GDM1 (cell line): ENCODE measurements at regions not wholly inside any gene's neighbourhood (a gene's known extent, or its start where the extent isn't known, plus 50 kb on each side); places are given as distances from the start of the nearest gene placed in this dataset.

Experiments used
- DNase-seq: peaks from one replicate; lab custom pipeline; 2025; lab: John Stamatoyannopoulos, UW

- no peak for DNase-seq
These were observed 539.4 kb upstream of the ZEB2 start for GRCh38 chr2:145059343-145059742.

GRCh38 chr2:145058457-145058856 is 538.5 kb upstream of the ZEB2 start:
- DNase-seq: no peak

DNA sequence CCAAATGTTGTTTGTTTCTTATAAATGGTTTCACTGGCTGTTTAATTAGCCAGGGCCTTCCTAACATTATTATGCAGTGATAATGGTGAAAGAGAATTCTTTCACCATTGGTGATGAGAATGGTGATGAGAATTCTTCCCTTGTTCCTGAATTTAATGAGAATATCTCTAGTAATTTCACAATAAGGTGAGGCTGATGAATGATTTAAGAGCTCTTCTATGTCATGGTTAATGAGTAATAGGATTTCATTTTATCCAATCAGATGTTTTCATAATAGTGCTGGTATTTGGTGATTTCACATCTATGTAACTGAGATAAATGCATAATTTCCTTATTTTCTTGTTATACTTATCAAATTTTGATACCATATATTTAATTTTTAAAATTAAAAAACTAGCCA is 535.7 kb upstream of the ZEB2 start:
- no peak for DNase-seq

DNA sequence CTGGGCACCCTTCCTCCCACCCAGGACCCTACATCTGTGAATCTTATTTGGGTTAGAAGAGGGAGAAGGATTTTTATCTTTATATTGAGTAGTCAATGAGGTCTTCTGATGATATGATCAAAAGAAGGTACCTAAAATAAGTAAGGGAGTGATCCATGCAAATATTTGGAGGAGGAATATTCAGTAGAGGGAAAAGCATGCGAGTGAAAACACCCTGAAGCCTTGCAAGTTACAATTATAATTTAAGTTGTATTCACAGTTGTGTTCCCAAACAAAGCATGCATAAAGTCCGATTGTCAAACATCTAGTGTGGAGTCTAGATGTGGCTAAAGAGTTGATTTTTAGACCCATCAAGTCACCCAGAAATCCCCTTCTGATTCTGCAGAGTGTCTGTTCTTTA is 530.2 kb upstream of the ZEB2 start:
- DNase-seq: no peak

DNA sequence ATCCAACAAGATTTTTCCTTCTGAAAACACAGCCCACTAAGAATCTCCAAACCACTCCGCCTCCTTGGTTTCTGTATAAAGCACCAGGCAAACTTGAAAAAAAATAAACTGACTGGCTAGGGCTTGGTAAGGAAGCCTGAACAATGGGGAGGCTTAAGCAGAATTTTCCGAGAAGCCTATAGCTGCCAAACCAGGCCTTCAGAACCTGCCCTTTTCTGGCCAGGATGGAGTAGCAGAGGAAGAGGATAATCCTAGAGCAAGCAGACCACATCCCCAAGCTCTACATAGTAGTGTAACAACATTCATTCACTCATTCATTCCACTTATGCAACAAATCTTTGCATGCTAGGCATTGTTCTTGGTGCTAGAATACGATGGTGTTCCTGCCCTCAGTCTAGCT is 529.6 kb upstream of the ZEB2 start:
- no peak for DNase-seq

DNA sequence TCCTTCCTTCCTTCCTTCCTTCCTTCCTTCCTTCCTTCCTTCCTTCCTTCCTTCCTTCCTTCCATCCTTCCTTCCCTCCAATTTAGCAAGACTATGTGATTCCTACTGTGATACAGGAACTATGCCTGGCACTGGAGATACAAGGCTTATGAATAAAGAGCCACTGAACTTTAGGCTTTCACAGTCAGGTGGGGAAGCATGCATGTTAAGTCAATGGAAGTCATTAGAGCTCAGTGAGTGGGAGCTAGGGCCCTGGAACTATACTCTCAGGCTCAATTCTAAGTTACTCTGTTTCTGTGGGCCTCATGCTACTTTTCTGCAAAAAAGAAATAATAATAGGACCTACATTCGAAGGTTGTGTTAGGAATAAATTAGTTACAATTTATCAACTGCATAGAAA is 527.6 kb upstream of the ZEB2 start:
- DNase-seq: no peak

- DNase-seq: no peak
These were observed 524.6 kb upstream of the ZEB2 start for GRCh38 chr2:145044491-145044890.

DNA sequence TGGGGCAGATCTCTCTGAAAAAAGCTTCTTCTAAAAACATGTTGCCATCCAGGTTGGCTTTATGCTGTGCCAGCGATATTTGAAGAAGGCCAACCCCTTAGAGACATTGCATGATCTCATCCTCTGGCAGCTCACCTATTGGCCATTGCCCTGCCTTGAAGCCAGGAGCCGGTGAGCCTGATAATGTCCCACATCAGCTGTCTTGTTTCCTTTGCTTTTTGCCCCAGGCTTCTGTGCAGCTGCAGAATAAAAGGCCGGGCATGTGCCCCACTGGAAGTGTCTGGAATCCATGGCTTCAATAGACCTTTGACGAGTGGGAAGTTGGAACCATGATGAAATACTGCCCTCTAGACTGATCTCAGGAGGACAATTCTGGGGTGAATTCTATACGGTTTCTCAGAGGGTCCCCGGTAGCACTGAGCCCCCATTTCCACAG is 523.5 kb upstream of the ZEB2 start:
- DNase-seq: no peak

- DNase-seq: no peak
These were observed 521.8 kb upstream of the ZEB2 start for GRCh38 chr2:145041706-145042105.

GRCh38 chr2:145040433-145040832 is 520.5 kb upstream of the ZEB2 start:
- DNase-seq: no peak

- DNase-seq: no peak
These were observed 518.2 kb upstream of the ZEB2 start for GRCh38 chr2:145038041-145038525.

- no peak for DNase-seq
These were observed 516.6 kb upstream of the ZEB2 start for GRCh38 chr2:145036421-145037011.

DNA sequence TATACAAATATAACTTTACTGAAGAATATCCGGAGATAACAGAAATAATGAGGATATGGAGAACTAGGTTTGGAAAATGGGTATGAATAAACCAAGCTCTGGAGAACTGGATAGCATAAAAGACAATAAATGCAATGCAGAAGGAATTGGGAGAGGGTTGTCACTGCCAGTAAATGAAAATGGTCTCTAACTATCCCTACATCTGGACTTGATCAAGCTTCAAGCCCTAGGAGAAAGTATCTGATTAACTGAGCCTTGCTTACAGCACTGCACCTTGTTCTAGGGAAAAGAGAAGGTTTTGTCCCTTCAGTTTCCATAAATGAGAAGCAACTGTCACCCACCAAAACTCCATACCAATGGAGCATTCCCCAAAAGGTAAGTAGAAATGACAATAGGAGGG is 514.6 kb upstream of the ZEB2 start:
- DNase-seq: no peak

- DNase-seq: no peak
These were observed 513.5 kb upstream of the ZEB2 start for GRCh38 chr2:145033438-145033837.

- no peak for DNase-seq
These were observed 512.9 kb upstream of the ZEB2 start for GRCh38 chr2:145032791-145033190.

GRCh38 chr2:145029873-145030272 is 510.0 kb upstream of the ZEB2 start:
- DNase-seq: no peak

DNA sequence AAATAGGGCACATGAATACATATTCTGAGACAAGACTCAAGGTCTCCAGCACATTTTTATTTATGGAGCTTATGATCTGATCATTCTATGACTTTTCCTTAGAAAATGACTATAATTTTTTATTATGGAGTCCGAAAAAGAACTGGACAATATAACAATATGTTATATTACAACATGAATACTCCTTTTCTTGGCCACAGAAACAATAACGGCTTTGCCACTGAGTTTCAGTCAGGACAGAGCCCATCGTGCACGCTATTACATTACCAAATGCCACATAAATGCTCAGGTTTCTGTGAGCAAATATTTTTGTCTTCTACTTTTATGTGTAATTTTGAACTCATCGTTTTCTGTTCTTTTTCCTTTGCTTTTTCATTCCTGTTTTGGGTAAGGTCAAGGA is 509.2 kb upstream of the ZEB2 start:
- no peak for DNase-seq

DNA sequence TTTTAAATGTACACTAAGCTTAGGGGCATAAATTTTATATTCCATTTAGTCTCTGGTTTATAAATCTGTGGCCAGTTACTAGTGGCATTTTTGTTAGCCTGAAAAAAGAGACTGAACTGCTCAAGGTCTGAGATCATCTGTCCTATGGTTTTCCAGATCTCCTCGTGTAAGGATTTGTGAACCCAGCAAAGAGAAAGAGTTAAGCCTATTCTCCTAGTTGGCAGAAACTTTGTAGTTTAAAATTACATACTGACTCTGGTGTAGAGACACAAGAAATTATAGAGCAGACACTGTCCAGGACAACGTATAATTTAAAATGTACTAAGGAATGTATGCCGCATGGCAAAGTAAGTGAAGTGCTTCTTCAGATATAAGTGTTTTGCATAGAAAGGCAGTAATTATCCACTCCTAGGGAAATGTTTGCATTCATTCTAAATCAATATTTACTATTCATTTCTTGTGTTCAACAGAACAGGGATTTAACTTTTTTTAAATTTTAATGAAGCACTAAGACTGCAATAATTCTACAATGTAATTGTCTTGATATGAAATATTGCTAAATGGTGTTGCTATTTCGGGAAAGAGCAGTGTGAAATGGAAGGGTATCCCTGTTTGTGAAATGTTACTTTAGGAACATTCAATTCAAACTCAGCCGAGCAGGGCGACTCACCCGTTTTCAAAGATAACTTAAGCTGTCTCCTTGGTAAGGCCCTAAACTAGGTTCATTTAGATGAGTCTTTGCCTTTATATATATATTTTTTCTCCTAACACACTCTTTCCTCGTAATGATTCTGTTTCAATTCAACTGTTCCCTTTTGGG is 508.4 kb upstream of the ZEB2 start:
- no peak for DNase-seq

DNA sequence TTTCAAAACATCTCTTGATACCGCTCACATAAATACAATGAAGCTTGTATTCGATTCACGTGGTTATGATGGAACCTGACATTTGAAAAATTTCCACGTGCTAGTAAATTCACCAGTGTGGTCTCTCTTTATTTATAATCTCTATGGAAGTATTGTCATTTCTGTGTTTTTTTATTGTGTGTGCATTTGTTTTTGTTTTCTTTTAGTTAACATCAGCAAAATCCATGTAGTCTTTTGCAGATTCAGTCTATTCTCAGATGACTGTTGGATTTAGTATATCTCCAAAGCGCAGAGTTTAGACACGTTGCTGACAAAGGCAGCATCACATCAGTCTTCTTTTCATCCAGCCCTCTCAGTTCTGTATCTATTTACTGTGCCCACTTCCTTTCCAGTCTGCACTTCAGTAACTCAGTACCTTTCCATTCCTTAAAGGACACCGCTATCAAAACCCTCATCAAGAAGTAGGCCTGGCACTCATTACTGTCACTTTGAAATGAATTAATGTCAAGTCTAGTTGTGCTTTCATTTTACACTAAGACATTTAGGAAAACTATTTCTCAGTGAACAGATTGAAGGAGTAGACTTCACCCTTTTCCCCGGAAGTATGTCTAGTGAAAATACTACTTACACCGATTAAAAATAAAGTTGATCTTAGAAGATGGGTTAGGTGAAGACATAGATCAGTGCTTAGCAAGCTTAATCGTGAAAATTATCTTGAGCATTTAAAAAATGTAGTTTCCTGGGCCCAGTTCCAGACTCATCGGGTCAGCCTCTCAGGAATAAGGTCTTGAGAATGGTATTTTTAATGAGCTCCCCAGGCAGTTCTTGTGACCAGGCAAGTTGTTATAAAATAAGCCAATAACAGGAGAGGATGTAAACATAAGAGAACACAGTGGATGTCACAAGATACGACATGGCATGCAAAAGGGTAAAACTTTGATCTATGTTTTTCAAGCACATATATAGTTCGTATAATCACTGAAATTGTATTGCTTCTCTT is 506.8 kb upstream of the ZEB2 start:
- DNase-seq: no peak

DNA sequence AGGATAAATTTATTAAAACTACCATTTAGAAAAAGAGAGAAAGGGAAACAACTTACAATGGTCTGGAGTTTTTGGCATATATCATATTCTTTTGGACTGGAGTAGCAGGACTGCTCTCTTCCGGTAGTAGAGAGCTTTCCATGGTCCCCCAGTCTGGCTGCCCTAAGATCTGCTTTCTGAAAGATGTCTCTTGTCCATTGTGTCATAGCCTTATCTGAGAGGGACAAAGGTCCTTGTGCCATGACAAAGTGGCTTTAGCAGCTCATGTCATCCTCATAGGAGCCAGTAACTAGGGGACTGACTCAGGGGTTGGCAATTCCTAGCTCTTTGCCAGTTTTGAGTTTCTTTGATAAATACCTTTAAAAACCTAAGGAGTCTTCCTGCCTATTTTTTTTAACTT is 505.5 kb upstream of the ZEB2 start:
- no peak for DNase-seq

GRCh38 chr2:145023334-145023934 is 503.5 kb upstream of the ZEB2 start:
- no peak for DNase-seq
